Brain microvascular endothelial cell (primary cell): ENCODE measurements at regions not wholly inside any gene's neighbourhood (a gene's known extent, or its start where the extent isn't known, plus 50 kb on each side); places are given as distances from the start of the nearest gene placed in this dataset.

Source experiments
- DNase-seq: peaks from one replicate; pipeline ENCODE4 v3.0.0-alpha.2; 2020
- H3K27ac ChIP-seq: fragments of 250-450 bp; sonication (Bioruptor Pico); 2 replicates; pipeline ENCODE4 v1.5.1; 2020; ENCODE audit warnings: mild to moderate bottlenecking, moderate library complexity
- H3K27me3 ChIP-seq: fragments of 250-450 bp; sonication (Bioruptor Pico); replicated peaks from 2 replicates; pipeline ENCODE4 v1.5.1; 2020; ENCODE audit warnings: mild to moderate bottlenecking
- H3K36me3 ChIP-seq: fragments of 250-450 bp; sonication (Bioruptor Pico); replicated peaks from 2 replicates; pipeline ENCODE4 v1.5.1; 2020; ENCODE audit warnings: mild to moderate bottlenecking
- H3K4me3 ChIP-seq: 2 replicates; pipeline ENCODE4 v1.5.1; 2011; ENCODE audit warnings: low read depth, mild to moderate bottlenecking, control low read depth, low read length, moderate library complexity
- in situ Hi-C: cut with HindIII; loops from 2 replicates; pipeline ENCODE4 v1.10.0; 2017; ENCODE audit warnings: low sequenced_read_pairs, low pct_ligation_motif_present
- TF ChIP-seq, protein P1 (sequence below): IDR thresholded peaks from 2 replicates; pipeline ENCODE4 v1.5.1; 2011; ENCODE audit warnings: low read depth, mild to moderate bottlenecking, moderate library complexity, low read length, control low read depth, inconsistent platforms; ENCODE audit errors: missing control alignments

DNA sequence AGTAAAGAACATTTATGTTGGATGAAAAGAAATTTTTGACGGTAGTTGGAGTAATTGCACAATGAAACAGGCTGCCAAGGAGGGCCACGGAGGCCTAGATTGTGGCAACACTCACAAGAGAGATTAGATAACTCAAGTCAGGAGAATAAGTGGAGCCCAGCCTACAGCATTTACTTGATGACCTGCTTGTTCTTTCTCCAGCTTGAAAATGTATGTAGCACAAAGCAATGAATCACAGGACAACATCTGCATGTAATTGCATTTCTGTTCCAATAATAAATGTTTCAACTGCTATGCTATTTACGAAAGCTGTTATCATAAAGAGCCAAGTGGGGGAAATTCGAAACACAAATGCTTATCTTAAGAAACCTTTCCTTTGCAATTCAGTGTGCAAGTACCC is 221.2 kb upstream of the MID1 start:
- TF ChIP-seq, protein P1, sequence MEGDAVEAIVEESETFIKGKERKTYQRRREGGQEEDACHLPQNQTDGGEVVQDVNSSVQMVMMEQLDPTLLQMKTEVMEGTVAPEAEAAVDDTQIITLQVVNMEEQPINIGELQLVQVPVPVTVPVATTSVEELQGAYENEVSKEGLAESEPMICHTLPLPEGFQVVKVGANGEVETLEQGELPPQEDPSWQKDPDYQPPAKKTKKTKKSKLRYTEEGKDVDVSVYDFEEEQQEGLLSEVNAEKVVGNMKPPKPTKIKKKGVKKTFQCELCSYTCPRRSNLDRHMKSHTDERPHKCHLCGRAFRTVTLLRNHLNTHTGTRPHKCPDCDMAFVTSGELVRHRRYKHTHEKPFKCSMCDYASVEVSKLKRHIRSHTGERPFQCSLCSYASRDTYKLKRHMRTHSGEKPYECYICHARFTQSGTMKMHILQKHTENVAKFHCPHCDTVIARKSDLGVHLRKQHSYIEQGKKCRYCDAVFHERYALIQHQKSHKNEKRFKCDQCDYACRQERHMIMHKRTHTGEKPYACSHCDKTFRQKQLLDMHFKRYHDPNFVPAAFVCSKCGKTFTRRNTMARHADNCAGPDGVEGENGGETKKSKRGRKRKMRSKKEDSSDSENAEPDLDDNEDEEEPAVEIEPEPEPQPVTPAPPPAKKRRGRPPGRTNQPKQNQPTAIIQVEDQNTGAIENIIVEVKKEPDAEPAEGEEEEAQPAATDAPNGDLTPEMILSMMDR: no peak
- Histone ChIP-seq H3K36me3 (no peaks in the 10 kb centered on the region), H3K27me3 (no peaks in the 10 kb centered on the region), H3K27ac (no peak overlapping the region), H3K4me3 (no peak overlapping the region)
- no peak for DNase-seq
- in situ Hi-C loops: no loop called here

- TF ChIP-seq, protein P1: no peak
- Histone ChIP-seq H3K27ac (no peak overlapping the region), H3K4me3 (no peak overlapping the region), H3K36me3 (no peaks in the 10 kb centered on the region), H3K27me3 (no peaks in the 10 kb centered on the region)
- DNase-seq: no peak
- in situ Hi-C loops: no loop called here
Observed at GRCh38 chrX:10842646-10843045, 222.3 kb upstream of the MID1 start.

DNA sequence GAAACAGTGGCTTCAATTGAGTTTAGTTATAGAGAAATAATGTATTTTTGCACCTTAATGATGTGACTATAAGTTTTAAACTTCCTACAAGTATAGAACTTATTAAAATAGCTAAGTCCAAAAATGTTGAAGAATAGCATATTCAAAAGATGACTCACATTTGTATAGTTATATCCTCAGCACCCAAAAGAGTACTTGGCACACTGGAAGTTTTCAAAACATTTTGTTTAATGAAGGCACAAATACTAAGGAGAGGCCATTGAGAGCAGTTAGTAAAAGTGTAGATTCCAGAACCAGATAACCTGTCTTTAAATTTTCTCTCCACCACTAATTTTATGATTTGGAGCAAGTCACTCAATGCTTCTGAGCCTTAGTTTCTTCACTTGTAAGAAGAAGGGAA is 226.9 kb upstream of the MID1 start:
- in situ Hi-C loops: no loop called here

GRCh38 chrX:10851809-10852208 is 231.4 kb upstream of the MID1 start:
- in situ Hi-C loops: no loop called here
- Histone ChIP-seq H3K27me3 (no peaks in the 10 kb centered on the region), H3K36me3 (no peaks in the 10 kb centered on the region), H3K27ac (no peak overlapping the region), H3K4me3 (no peak overlapping the region)
- DNase-seq: no peak
- TF ChIP-seq, protein P1: no peak

More for the DNA sequence above, 226.9 kb upstream of the MID1 start:
- Histone ChIP-seq H3K27ac (no peak overlapping the region), H3K36me3 (no peaks in the 10 kb centered on the region), H3K4me3 (no peak overlapping the region), H3K27me3 (no peaks in the 10 kb centered on the region)
- no peak for DNase-seq
- TF ChIP-seq, protein P1: no peak

DNA sequence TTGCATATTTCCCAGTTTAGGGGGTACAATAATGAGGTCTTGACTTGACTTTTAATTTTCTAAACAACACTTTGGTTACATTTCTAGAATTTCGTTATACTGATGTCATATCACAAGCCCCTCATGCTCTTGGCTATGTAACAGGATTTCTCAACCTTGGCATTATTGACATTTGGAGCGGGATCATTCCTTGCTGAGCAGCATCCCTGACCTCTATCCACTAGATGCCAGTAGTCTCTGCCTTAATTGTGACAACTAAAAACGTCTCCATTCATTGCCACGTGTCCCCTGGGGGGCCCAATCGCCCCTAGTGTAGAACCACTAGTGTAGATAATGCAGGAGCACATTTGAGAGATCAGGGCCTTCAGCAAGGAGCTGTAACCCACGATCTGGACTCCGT is 234.2 kb upstream of the MID1 start:
- TF ChIP-seq, protein P1: no peak
- Histone ChIP-seq H3K27ac (no peak overlapping the region), H3K27me3 (no peaks in the 10 kb centered on the region), H3K4me3 (no peak overlapping the region), H3K36me3 (no peaks in the 10 kb centered on the region)
- no peak for DNase-seq
- in situ Hi-C loops: no loop called here

- no peak overlapping the region for H3K4me3 ChIP-seq
- H3K36me3 ChIP-seq: no peaks in the 10 kb centered on the region
- no peaks in the 10 kb centered on the region for H3K27me3 ChIP-seq
- TF ChIP-seq, protein P1: no peak
- no peak for DNase-seq
- H3K27ac ChIP-seq: no peak overlapping the region
- in situ Hi-C loops: no loop called here
Observed at GRCh38 chrX:10855845-10856244, 235.5 kb upstream of the MID1 start.
